NT2/D1 (cell line): ENCODE measurements at regions not wholly inside any gene's neighbourhood (a gene's known extent, or its start where the extent isn't known, plus 50 kb on each side); places are given as distances from the start of the nearest gene placed in this dataset.

ENCODE experiments used
- SUZ12 ChIP-seq: IDR thresholded peaks from 2 replicates; pipeline ENCODE4 v1.6.1; 2011; ENCODE audit not compliant: insufficient read length, insufficient read depth; ENCODE audit errors: extremely low read depth
- YY1 ChIP-seq: IDR thresholded peaks from 2 replicates; pipeline ENCODE4 v1.6.1; 2011; ENCODE audit not compliant: insufficient read length, insufficient read depth
- ZNF274 ChIP-seq: IDR thresholded peaks from 2 replicates; pipeline ENCODE4 v1.6.1; 2011; ENCODE audit warnings: mild to moderate bottlenecking, low read depth, low read length

DNA sequence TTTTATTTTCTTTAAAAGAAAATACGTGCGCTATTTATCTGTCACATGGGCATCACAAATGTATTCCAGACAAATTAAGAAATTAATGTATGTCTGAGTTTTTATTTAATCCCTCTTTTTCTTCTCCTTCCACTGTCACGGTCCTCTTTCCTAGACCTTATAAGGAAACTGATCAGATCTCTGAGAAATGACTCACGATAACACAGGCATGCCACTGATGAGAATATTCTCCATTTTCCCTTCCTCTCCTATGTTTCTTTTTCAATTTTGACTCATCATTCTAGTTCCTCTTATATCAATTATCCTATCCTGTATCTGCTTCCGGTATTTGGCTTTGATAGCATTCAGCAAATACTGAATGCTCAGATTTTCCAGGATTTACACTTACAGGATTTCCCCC is 121.8 kb downstream of the DSC3 start:
- TF ChIP-seq ZNF274 (no peak), SUZ12 (no peak), YY1 (no peak)
